Cardiac muscle cell (in vitro differentiated cells and primary cell): ENCODE measurements at regions not wholly inside any gene's neighbourhood (a gene's known extent, or its start where the extent isn't known, plus 50 kb on each side); places are given as distances from the start of the nearest gene placed in this dataset.

Experiments used
- DNase-seq, 2 donors: peaks; one replicate each; pipeline versions ENCODE4 v3.0.0 to v3.0.0-alpha.2; 2010 to 2017; ENCODE audit warnings: low read depth in 1 of 2, low spot score in 1 of 2
- H3K27ac ChIP-seq: fragments of 200-600 bp; sonication (generic); 2 replicates; pipeline ENCODE4 v1.5.1; 2016
- H3K27me3 ChIP-seq: fragments of 200-600 bp; sonication (generic); 2 replicates; pipeline ENCODE4 v1.6.0; 2016; ENCODE audit warnings: control low read depth
- H3K36me3 ChIP-seq: fragments of 200-600 bp; sonication (generic); 2 replicates; pipeline ENCODE4 v1.5.1; 2016; ENCODE audit warnings: control low read depth
- H3K4me1 ChIP-seq: fragments of 200-600 bp; sonication (generic); 2 replicates; pipeline ENCODE4 v1.8.1; 2017; ENCODE audit warnings: low read depth, mild to moderate bottlenecking, mixed run types
- H3K4me3 ChIP-seq: fragments of 200-600 bp; sonication (generic); 2 replicates; pipeline ENCODE4 v1.5.1; 2016; ENCODE audit warnings: mild to moderate bottlenecking
- H3K9me3 ChIP-seq: fragments of 200-600 bp; sonication (generic); 2 replicates; pipeline ENCODE4 v1.5.1; 2017; ENCODE audit warnings: low read depth, mild to moderate bottlenecking, control low read depth
- CTCF ChIP-seq: IDR thresholded peaks from 2 replicates; pipeline ENCODE4 v1.5.1; 2012; ENCODE audit warnings: low read depth, mild to moderate bottlenecking, low read length

DNA sequence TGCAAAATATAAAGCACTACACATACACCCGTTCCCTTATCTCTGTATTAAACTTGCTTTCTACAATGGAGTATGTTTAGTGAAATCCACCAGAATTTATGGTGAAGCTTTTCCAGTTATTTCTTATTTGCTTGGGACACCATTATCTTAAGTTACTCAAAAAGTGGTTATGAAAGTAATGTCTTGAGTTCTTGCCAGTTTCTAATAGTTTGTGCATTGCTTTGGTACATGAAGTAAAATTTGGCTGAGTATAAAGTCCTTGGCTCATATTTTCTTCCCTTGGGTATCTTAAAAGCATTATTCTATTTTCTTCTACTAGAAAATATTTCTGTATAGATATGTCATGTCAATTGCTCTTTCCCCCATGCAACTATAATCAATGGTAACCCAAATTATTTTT, 85.2 kb downstream of the POLR1F start:
- TF ChIP-seq CTCF = no peak
- Histone ChIP-seq H3K4me3 (no peak overlapping the region), H3K36me3 (no peaks in the 10 kb centered on the region), H3K4me1 (no peaks in the 10 kb centered on the region), H3K27ac (no peak overlapping the region), H3K9me3 (no peaks in the 10 kb centered on the region), H3K27me3 (no peaks in the 10 kb centered on the region)
- DNase-seq = peak in 1 of 2 donors; percentile 66

DNA sequence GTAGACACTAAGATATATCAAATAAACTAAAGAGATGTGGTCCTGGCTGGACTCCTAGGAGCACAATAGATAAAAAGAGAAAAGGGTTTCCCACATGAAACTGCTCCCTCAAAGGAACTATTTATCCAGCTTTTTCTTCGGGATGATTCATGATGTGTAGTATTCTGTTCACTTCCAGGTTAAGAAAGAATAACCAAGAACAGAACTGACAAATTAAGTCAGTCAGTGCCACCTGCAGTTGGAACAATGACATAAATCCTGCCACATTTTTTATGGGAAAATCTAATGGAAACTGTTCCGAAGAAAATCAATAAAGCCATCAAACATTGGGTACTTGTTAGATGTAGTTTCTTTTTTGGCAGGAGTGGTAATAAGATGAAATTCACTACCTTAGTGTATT, 87.1 kb downstream of the POLR1F start:
- no peaks in the 10 kb centered on the region for H3K36me3 ChIP-seq
- no peak overlapping the region for H3K27ac ChIP-seq
- no peak overlapping the region for H3K4me3 ChIP-seq
- DNase-seq = no peak
- TF ChIP-seq CTCF = no peak
- no peaks in the 10 kb centered on the region for H3K4me1 ChIP-seq
- H3K27me3 ChIP-seq = no peaks in the 10 kb centered on the region
- H3K9me3 ChIP-seq = no peaks in the 10 kb centered on the region

- H3K36me3 ChIP-seq = no peaks in the 10 kb centered on the region
- no peak overlapping the region for H3K27ac ChIP-seq
- no peaks in the 10 kb centered on the region for H3K9me3 ChIP-seq
- no peaks in the 10 kb centered on the region for H3K27me3 ChIP-seq
- DNase-seq = peak in 1 of 2 donors; percentile 55
- no peak for TF ChIP-seq CTCF
- H3K4me1 ChIP-seq = no peaks in the 10 kb centered on the region
- no peak overlapping the region for H3K4me3 ChIP-seq
Measured at GRCh38 chr7:19620470-19620869, 88.4 kb downstream of the POLR1F start.

DNA sequence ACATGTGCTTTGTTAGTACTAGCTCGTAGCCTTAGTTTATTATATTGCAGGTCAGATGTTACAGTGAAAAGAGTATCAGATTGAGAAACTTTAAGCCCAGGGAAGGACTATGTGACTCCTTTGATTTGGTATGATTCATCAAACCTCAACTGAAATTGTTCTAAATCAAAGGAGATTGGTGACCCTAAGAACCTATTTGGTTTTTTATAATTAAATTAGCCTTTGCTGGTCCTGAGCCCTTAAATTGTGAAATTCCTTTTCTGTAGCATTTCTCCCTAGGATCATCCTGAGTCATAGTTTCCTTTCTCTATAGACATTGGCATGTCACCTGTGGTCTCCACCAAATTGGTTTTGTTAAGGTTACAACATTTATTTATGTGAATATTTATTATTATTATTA, 89.7 kb downstream of the POLR1F start:
- H3K4me3 ChIP-seq = no peak overlapping the region
- no peak overlapping the region for H3K27ac ChIP-seq
- TF ChIP-seq CTCF = no peak
- no peaks in the 10 kb centered on the region for H3K36me3 ChIP-seq
- no peaks in the 10 kb centered on the region for H3K27me3 ChIP-seq
- no peaks in the 10 kb centered on the region for H3K4me1 ChIP-seq
- DNase-seq = no peak
- no peaks in the 10 kb centered on the region for H3K9me3 ChIP-seq

- no peak overlapping the region for H3K27ac ChIP-seq
- no peaks in the 10 kb centered on the region for H3K36me3 ChIP-seq
- DNase-seq = no peak
- no peaks in the 10 kb centered on the region for H3K9me3 ChIP-seq
- H3K4me3 ChIP-seq = no peak overlapping the region
- no peaks in the 10 kb centered on the region for H3K27me3 ChIP-seq
- no peak for TF ChIP-seq CTCF
- no peaks in the 10 kb centered on the region for H3K4me1 ChIP-seq
Measured at GRCh38 chr7:19617901-19618300, 90.9 kb downstream of the POLR1F start.
